ENCODE measurements at regions not wholly inside any gene's neighbourhood (a gene's known extent, or its start where the extent isn't known, plus 50 kb on each side); places are given as distances from the start of the nearest gene placed in this dataset.

GRCh38 chr6:6972456-6972855 lies 135.3 kb upstream of the RREB1 start:
- H3K27me3 ChIP-seq (ENCODE audit: control insufficient read depth in 2 of 2, insufficient read depth in 2 of 2, low read length in 2 of 2), result no peaks in the 10 kb centered on the region
- H3K27me3 Mint-ChIP-seq (ENCODE audit: low read depth in 3 of 3), result peaks cover 0 to 3% (median 0%) of the 10 kb centered on the region in 3 donors
- no peak overlapping the region for H3K4me3 Mint-ChIP-seq
- no peaks in the 10 kb centered on the region for H3K9me3 ChIP-seq (replicated peaks in 1 of 2; ENCODE audit: control insufficient read depth in 1 of 2, insufficient read depth in 1 of 2, low read length in 2 of 2)
- WGBS (ENCODE audit: insufficient coverage), result 23% methylated on average over 2 of the region's 2 CpGs
- H3K36me3 Mint-ChIP-seq, result no peaks in the 10 kb centered on the region
- no peaks in the 10 kb centered on the region for H3K79me2 ChIP-seq (ENCODE audit: insufficient read depth, low read length)
- H3K9me3 Mint-ChIP-seq, result no peaks in the 10 kb centered on the region
- H2AFZ ChIP-seq (ENCODE audit: insufficient read depth, low read depth, low read length, poor library complexity, severe bottlenecking), result no peak overlapping the region
- H3K9ac ChIP-seq (ENCODE audit: insufficient read depth, low read length, poor library complexity, severe bottlenecking), result no peak overlapping the region
- H3K36me3 ChIP-seq (replicated peaks in 1 of 2; ENCODE audit: control insufficient read depth in 1 of 2, insufficient read depth in 2 of 2, low read length in 2 of 2), result no peaks in the 10 kb centered on the region
- DNase-seq, result no peak
- peaks cover 10% of the 10 kb centered on the region for H3K4me1 Mint-ChIP-seq
- H4K20me1 ChIP-seq (ENCODE audit: insufficient read depth, low read length), result no peaks in the 10 kb centered on the region
- intact Hi-C loops (cut with micrococcal nuclease), result no loop called here
- no peak overlapping the region for H3K4me2 ChIP-seq (replicated peaks; ENCODE audit: extremely low read depth, low read length, poor library complexity, severe bottlenecking)
- TF ChIP-seq, protein P1, sequence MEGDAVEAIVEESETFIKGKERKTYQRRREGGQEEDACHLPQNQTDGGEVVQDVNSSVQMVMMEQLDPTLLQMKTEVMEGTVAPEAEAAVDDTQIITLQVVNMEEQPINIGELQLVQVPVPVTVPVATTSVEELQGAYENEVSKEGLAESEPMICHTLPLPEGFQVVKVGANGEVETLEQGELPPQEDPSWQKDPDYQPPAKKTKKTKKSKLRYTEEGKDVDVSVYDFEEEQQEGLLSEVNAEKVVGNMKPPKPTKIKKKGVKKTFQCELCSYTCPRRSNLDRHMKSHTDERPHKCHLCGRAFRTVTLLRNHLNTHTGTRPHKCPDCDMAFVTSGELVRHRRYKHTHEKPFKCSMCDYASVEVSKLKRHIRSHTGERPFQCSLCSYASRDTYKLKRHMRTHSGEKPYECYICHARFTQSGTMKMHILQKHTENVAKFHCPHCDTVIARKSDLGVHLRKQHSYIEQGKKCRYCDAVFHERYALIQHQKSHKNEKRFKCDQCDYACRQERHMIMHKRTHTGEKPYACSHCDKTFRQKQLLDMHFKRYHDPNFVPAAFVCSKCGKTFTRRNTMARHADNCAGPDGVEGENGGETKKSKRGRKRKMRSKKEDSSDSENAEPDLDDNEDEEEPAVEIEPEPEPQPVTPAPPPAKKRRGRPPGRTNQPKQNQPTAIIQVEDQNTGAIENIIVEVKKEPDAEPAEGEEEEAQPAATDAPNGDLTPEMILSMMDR (IDR thresholded peaks at IDR 0.05), result no peak
- peaks cover 0 to 10% of the 10 kb centered on the region in 2 donors for H3K4me1 ChIP-seq (ENCODE audit: control insufficient read depth in 1 of 2, insufficient read depth in 2 of 2, low read length in 2 of 2)
- peak overlapping the region in 1 of 7 donors; percentile 38 for H3K27ac Mint-ChIP-seq
- no peak overlapping the region for H3K27ac ChIP-seq (ENCODE audit: low read depth in 1 of 2, low read length in 2 of 2)
- no peak overlapping the region for H3K4me3 ChIP-seq (replicated peaks in 1 of 3; ENCODE audit: low read depth in 2 of 3, low read length in 3 of 3)

DNA sequence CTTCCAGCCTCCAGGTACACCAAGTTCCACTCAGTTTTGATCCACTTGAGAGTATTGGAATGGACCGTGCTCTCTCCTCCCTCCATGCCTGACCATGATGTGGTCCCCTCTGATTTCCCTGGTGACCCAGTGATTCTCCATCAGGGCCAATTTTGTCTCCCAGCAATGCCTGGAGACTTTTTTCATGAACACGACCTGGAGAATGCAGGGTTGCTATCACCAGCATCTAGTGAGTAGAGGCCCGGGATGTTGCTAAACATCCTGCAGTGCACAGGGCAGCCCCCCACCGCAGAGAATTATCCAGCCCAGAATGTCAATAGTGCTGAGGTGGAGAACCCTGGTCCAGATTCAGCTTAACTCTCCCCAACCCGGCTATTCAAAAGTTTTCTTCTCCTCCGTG lies 134.0 kb upstream of the RREB1 start:
- intact Hi-C loops (cut with micrococcal nuclease), result no loop called here
- no peaks in the 10 kb centered on the region for H4K20me1 ChIP-seq (ENCODE audit: insufficient read depth, low read length)
- H3K4me1 Mint-ChIP-seq, result peaks cover 10% of the 10 kb centered on the region

More for the DNA sequence above, 134.0 kb upstream of the RREB1 start:
- no peak for DNase-seq
- TF ChIP-seq, protein P1 (IDR thresholded peaks at IDR 0.05), result no peak
- Mint-ChIP-seq H3K9me3 (no peaks in the 10 kb centered on the region), H3K36me3 (no peaks in the 10 kb centered on the region), H3K27ac (peak overlapping the region in 2 of 7 donors; percentile 30 to 65), H3K4me3 (no peak overlapping the region), H3K27me3 (ENCODE audit: low read depth in 3 of 3) (peaks cover 0 to 3% (median 0%) of the 10 kb centered on the region in 3 donors)
- Histone ChIP-seq H3K9me3 (replicated peaks in 1 of 2; ENCODE audit: control insufficient read depth in 1 of 2, insufficient read depth in 1 of 2, low read length in 2 of 2) (no peaks in the 10 kb centered on the region), H2AFZ (ENCODE audit: insufficient read depth, low read depth, low read length, poor library complexity, severe bottlenecking) (no peak overlapping the region), H3K9ac (ENCODE audit: insufficient read depth, low read length, poor library complexity, severe bottlenecking) (no peak overlapping the region), H3K27ac (ENCODE audit: low read depth in 1 of 2, low read length in 2 of 2) (no peak overlapping the region), H3K79me2 (ENCODE audit: insufficient read depth, low read length) (no peaks in the 10 kb centered on the region), H3K36me3 (replicated peaks in 1 of 2; ENCODE audit: control insufficient read depth in 1 of 2, insufficient read depth in 2 of 2, low read length in 2 of 2) (no peaks in the 10 kb centered on the region), H3K4me3 (replicated peaks in 1 of 3; ENCODE audit: low read depth in 2 of 3, low read length in 3 of 3) (no peak overlapping the region), H3K4me1 (ENCODE audit: control insufficient read depth in 1 of 2, insufficient read depth in 2 of 2, low read length in 2 of 2) (peaks cover 0 to 10% of the 10 kb centered on the region in 2 donors), H3K4me2 (replicated peaks; ENCODE audit: extremely low read depth, low read length, poor library complexity, severe bottlenecking) (no peak overlapping the region), H3K27me3 (ENCODE audit: control insufficient read depth in 2 of 2, insufficient read depth in 2 of 2, low read length in 2 of 2) (no peaks in the 10 kb centered on the region)
- 72% methylated on average over 5 of the region's 6 CpGs for WGBS (ENCODE audit: insufficient coverage)

Measured in CD14-positive monocyte (primary cell).